ENCODE measurements at regions not wholly inside any gene's neighbourhood (a gene's known extent, or its start where the extent isn't known, plus 50 kb on each side); places are given as distances from the start of the nearest gene placed in this dataset.

GRCh38 chr4:19969492-19969891 lies 282.2 kb upstream of the SLIT2 start:
- Mint-ChIP-seq H3K4me3 (no peak overlapping the region), H3K27me3 (ENCODE audit: low read depth in 3 of 3) (no peaks in the 10 kb centered on the region), H3K4me1 (no peaks in the 10 kb centered on the region), H3K36me3 (no peaks in the 10 kb centered on the region), H3K9me3 (peaks cover 2 to 39% (median 16%) of the 10 kb centered on the region in 6 donors), H3K27ac (no peak overlapping the region)
- no peak for DNase-seq

GRCh38 chr4:19961091-19961490 lies 290.6 kb upstream of the SLIT2 start:
- H3K9me3 Mint-ChIP-seq, result peaks cover 4 to 52% (median 13%) of the 10 kb centered on the region in 6 donors
- no peaks in the 10 kb centered on the region for H3K4me1 Mint-ChIP-seq
- no peak overlapping the region for H3K27ac Mint-ChIP-seq
- H3K4me3 Mint-ChIP-seq, result no peak overlapping the region
- no peak for DNase-seq
- H3K36me3 Mint-ChIP-seq, result no peaks in the 10 kb centered on the region
- H3K27me3 Mint-ChIP-seq (ENCODE audit: low read depth in 3 of 3), result no peaks in the 10 kb centered on the region

GRCh38 chr4:19958848-19959247 lies 292.9 kb upstream of the SLIT2 start:
- H3K4me3 Mint-ChIP-seq, result no peak overlapping the region
- H3K9me3 Mint-ChIP-seq, result peaks cover 7 to 44% (median 18%) of the 10 kb centered on the region in 6 donors
- DNase-seq, result no peak
- no peak overlapping the region for H3K27ac Mint-ChIP-seq
- H3K27me3 Mint-ChIP-seq (ENCODE audit: low read depth in 3 of 3), result no peaks in the 10 kb centered on the region
- no peaks in the 10 kb centered on the region for H3K36me3 Mint-ChIP-seq
- H3K4me1 Mint-ChIP-seq, result no peaks in the 10 kb centered on the region

- H3K27me3 Mint-ChIP-seq (ENCODE audit: low read depth in 3 of 3), result peaks cover 0 to 1% (median 0%) of the 10 kb centered on the region in 3 donors
- H3K4me3 Mint-ChIP-seq, result no peak overlapping the region
- H3K27ac Mint-ChIP-seq, result no peak overlapping the region
- H3K36me3 Mint-ChIP-seq, result no peaks in the 10 kb centered on the region
- no peak for DNase-seq
- H3K4me1 Mint-ChIP-seq, result no peaks in the 10 kb centered on the region
- peaks cover 2 to 34% (median 12%) of the 10 kb centered on the region in 6 donors for H3K9me3 Mint-ChIP-seq
Observed at GRCh38 chr4:19947349-19947748, 304.4 kb upstream of the SLIT2 start.

GRCh38 chr4:19945979-19946380 lies 305.7 kb upstream of the SLIT2 start:
- no peaks in the 10 kb centered on the region for H3K36me3 Mint-ChIP-seq
- peaks cover 3 to 32% (median 15%) of the 10 kb centered on the region in 6 donors for H3K9me3 Mint-ChIP-seq
- H3K27me3 Mint-ChIP-seq (ENCODE audit: low read depth in 3 of 3), result peaks cover 0 to 1% (median 0%) of the 10 kb centered on the region in 3 donors
- DNase-seq, result no peak
- no peak overlapping the region for H3K4me3 Mint-ChIP-seq
- H3K4me1 Mint-ChIP-seq, result no peaks in the 10 kb centered on the region
- H3K27ac Mint-ChIP-seq, result no peak overlapping the region

- no peak overlapping the region for H3K4me3 Mint-ChIP-seq
- no peaks in the 10 kb centered on the region for H3K36me3 Mint-ChIP-seq
- H3K27ac Mint-ChIP-seq, result no peak overlapping the region
- no peak for DNase-seq
- H3K9me3 Mint-ChIP-seq, result peaks cover 5 to 37% (median 17%) of the 10 kb centered on the region in 6 donors
- peaks cover 0 to 1% (median 0%) of the 10 kb centered on the region in 3 donors for H3K27me3 Mint-ChIP-seq (ENCODE audit: low read depth in 3 of 3)
- H3K4me1 Mint-ChIP-seq, result no peaks in the 10 kb centered on the region
Observed at GRCh38 chr4:19945501-19945900, 306.2 kb upstream of the SLIT2 start.

GRCh38 chr4:19944806-19945205 lies 306.9 kb upstream of the SLIT2 start:
- peaks cover 0 to 1% (median 0%) of the 10 kb centered on the region in 3 donors for H3K27me3 Mint-ChIP-seq (ENCODE audit: low read depth in 3 of 3)
- H3K9me3 Mint-ChIP-seq, result peaks cover 6 to 39% (median 17%) of the 10 kb centered on the region in 6 donors
- H3K4me1 Mint-ChIP-seq, result no peaks in the 10 kb centered on the region
- no peak overlapping the region for H3K27ac Mint-ChIP-seq
- H3K4me3 Mint-ChIP-seq, result no peak overlapping the region
- H3K36me3 Mint-ChIP-seq, result no peaks in the 10 kb centered on the region
- DNase-seq, result no peak

GRCh38 chr4:19944251-19944650 lies 307.5 kb upstream of the SLIT2 start:
- Mint-ChIP-seq H3K4me3 (no peak overlapping the region), H3K9me3 (peaks cover 6 to 39% (median 17%) of the 10 kb centered on the region in 6 donors), H3K27ac (no peak overlapping the region), H3K27me3 (ENCODE audit: low read depth in 3 of 3) (peaks cover 0 to 1% (median 0%) of the 10 kb centered on the region in 3 donors), H3K4me1 (no peaks in the 10 kb centered on the region), H3K36me3 (no peaks in the 10 kb centered on the region)
- DNase-seq, result no peak

GRCh38 chr4:19941434-19941833 lies 310.3 kb upstream of the SLIT2 start:
- Mint-ChIP-seq H3K9me3 (peaks cover 6 to 36% (median 13%) of the 10 kb centered on the region in 6 donors), H3K36me3 (no peaks in the 10 kb centered on the region), H3K4me1 (no peaks in the 10 kb centered on the region), H3K27ac (no peak overlapping the region), H3K4me3 (no peak overlapping the region), H3K27me3 (ENCODE audit: low read depth in 3 of 3) (peaks cover 0 to 1% (median 1%) of the 10 kb centered on the region in 3 donors)
- DNase-seq, result no peak

GRCh38 chr4:19940861-19941260 lies 310.8 kb upstream of the SLIT2 start:
- Mint-ChIP-seq H3K27me3 (ENCODE audit: low read depth in 3 of 3) (peaks cover 0 to 1% (median 1%) of the 10 kb centered on the region in 3 donors), H3K27ac (no peak overlapping the region), H3K9me3 (peaks cover 6 to 35% (median 15%) of the 10 kb centered on the region in 6 donors), H3K4me3 (no peak overlapping the region), H3K36me3 (no peaks in the 10 kb centered on the region), H3K4me1 (no peaks in the 10 kb centered on the region)
- DNase-seq, result no peak

GRCh38 chr4:19936476-19936875 lies 315.2 kb upstream of the SLIT2 start:
- Mint-ChIP-seq H3K27me3 (ENCODE audit: low read depth in 3 of 3) (peaks cover 0 to 1% (median 0%) of the 10 kb centered on the region in 3 donors), H3K4me1 (no peaks in the 10 kb centered on the region), H3K27ac (no peak overlapping the region), H3K36me3 (no peaks in the 10 kb centered on the region), H3K4me3 (no peak overlapping the region), H3K9me3 (peaks cover 7 to 37% (median 20%) of the 10 kb centered on the region in 6 donors)
- DNase-seq, result no peak

GRCh38 chr4:19930742-19931141 lies 321.0 kb upstream of the SLIT2 start:
- Mint-ChIP-seq H3K9me3 (peaks cover 6 to 36% (median 18%) of the 10 kb centered on the region in 6 donors), H3K4me1 (no peaks in the 10 kb centered on the region), H3K27me3 (ENCODE audit: low read depth in 3 of 3) (peaks cover 0 to 1% (median 0%) of the 10 kb centered on the region in 3 donors), H3K36me3 (no peaks in the 10 kb centered on the region), H3K4me3 (no peak overlapping the region), H3K27ac (no peak overlapping the region)
- DNase-seq, result no peak

GRCh38 chr4:19927381-19927780 lies 324.3 kb upstream of the SLIT2 start:
- Mint-ChIP-seq H3K36me3 (no peaks in the 10 kb centered on the region), H3K27ac (no peak overlapping the region), H3K9me3 (peaks cover 5 to 26% (median 18%) of the 10 kb centered on the region in 6 donors), H3K4me3 (no peak overlapping the region), H3K4me1 (no peaks in the 10 kb centered on the region), H3K27me3 (ENCODE audit: low read depth in 3 of 3) (peaks cover 0 to 1% (median 0%) of the 10 kb centered on the region in 3 donors)
- DNase-seq, result no peak

GRCh38 chr4:19925516-19925915 lies 326.2 kb upstream of the SLIT2 start:
- no peak overlapping the region for H3K27ac Mint-ChIP-seq
- no peaks in the 10 kb centered on the region for H3K4me1 Mint-ChIP-seq
- no peak overlapping the region for H3K4me3 Mint-ChIP-seq
- H3K36me3 Mint-ChIP-seq, result no peaks in the 10 kb centered on the region
- no peak for DNase-seq
- peaks cover 6 to 25% (median 18%) of the 10 kb centered on the region in 6 donors for H3K9me3 Mint-ChIP-seq
- no peaks in the 10 kb centered on the region for H3K27me3 Mint-ChIP-seq (ENCODE audit: low read depth in 3 of 3)

- Mint-ChIP-seq H3K9me3 (peaks cover 6 to 26% (median 16%) of the 10 kb centered on the region in 6 donors), H3K27me3 (ENCODE audit: low read depth in 3 of 3) (no peaks in the 10 kb centered on the region), H3K4me1 (no peaks in the 10 kb centered on the region), H3K4me3 (no peak overlapping the region), H3K36me3 (no peaks in the 10 kb centered on the region), H3K27ac (no peak overlapping the region)
- no peak for DNase-seq
Observed at GRCh38 chr4:19924761-19925160, 326.9 kb upstream of the SLIT2 start.

All from immature natural killer cell (primary cell).